KBM-7 (cell line): ENCODE measurements at regions not wholly inside any gene's neighbourhood (a gene's known extent, or its start where the extent isn't known, plus 50 kb on each side); places are given as distances from the start of the nearest gene placed in this dataset.
A peak's percentile ranks its signal among the peaks of the same experiment; 100 is the strongest.
"Not testable (repeated sequence)": the region's sequence is repeated elsewhere in the genome, so short reads cannot be mapped to it uniquely, and the experiment has no call there.

Experiments
- DNase-seq: peaks from one replicate; pipeline ENCODE4 v3.0.0-alpha.2; 2015
- in situ Hi-C: fragments of 300-500 bp; cut with MboI; formaldehyde crosslinking; loops from 2 replicates; pipeline ENCODE4 v1.14.3; 2020; ENCODE audit warnings: low sequenced_read_pairs, low pct_unique_long_range_greater_than_20kb, mixed read lengths

GRCh38 chr3:144737281-144737680 lies 765.7 kb downstream of the DIPK2A start:
- in situ Hi-C loops = no loop called here
- no peak for DNase-seq

- no peak for DNase-seq
- in situ Hi-C loops = no loop called here
These were observed 771.6 kb downstream of the DIPK2A start for GRCh38 chr3:144743225-144743668.

GRCh38 chr3:144744473-144744872 lies 772.9 kb downstream of the DIPK2A start:
- in situ Hi-C loops = no loop called here
- no peak for DNase-seq

- no peak for DNase-seq
- in situ Hi-C loops = no loop called here
These were observed 775.0 kb downstream of the DIPK2A start for GRCh38 chr3:144746631-144747030.

- in situ Hi-C loops, DNase-seq: not testable (repeated sequence)
These were observed 778.1 kb downstream of the DIPK2A start for GRCh38 chr3:144749536-144750253.

- DNase-seq = no peak
- in situ Hi-C loops = no loop called here
These were observed 782.6 kb downstream of the DIPK2A start for GRCh38 chr3:144754076-144754783.

GRCh38 chr3:144756704-144757440 lies 785.2 kb downstream of the DIPK2A start:
- DNase-seq = no peak
- in situ Hi-C loops = no loop called here

GRCh38 chr3:144760831-144761230 lies 789.2 kb downstream of the DIPK2A start:
- in situ Hi-C loops = no loop called here
- DNase-seq = no peak

GRCh38 chr3:144762091-144762490 lies 790.5 kb downstream of the DIPK2A start:
- DNase-seq = no peak
- in situ Hi-C loops = no loop called here

GRCh38 chr3:144763878-144764454 lies 792.3 kb downstream of the DIPK2A start:
- in situ Hi-C loops = no loop called here
- DNase-seq = no peak

GRCh38 chr3:144770281-144770680 lies 798.7 kb downstream of the DIPK2A start:
- DNase-seq = no peak
- in situ Hi-C loops = no loop called here

GRCh38 chr3:144770915-144771351 lies 799.3 kb downstream of the DIPK2A start:
- in situ Hi-C loops = no loop called here
- peak; percentile 12 for DNase-seq

- no peak for DNase-seq
- in situ Hi-C loops = no loop called here
These were observed 799.8 kb downstream of the DIPK2A start for GRCh38 chr3:144771381-144771870.

- in situ Hi-C loops = no loop called here
These were observed 800.7 kb downstream of the DIPK2A start for GRCh38 chr3:144772372-144772771.

GRCh38 chr3:144773350-144773749 lies 801.7 kb downstream of the DIPK2A start:
- no peak for DNase-seq
- in situ Hi-C loops = no loop called here

More at GRCh38 chr3:144772372-144772771, 800.7 kb downstream of the DIPK2A start:
- no peak for DNase-seq

- no peak for DNase-seq
- in situ Hi-C loops = no loop called here
These were observed 803.3 kb downstream of the DIPK2A start for GRCh38 chr3:144774897-144775296.

GRCh38 chr3:144775551-144775950 lies 803.9 kb downstream of the DIPK2A start:
- DNase-seq = no peak
- in situ Hi-C loops = no loop called here

GRCh38 chr3:144777906-144778305 lies 806.3 kb downstream of the DIPK2A start:
- in situ Hi-C loops = no loop called here
- DNase-seq = no peak

- in situ Hi-C loops = no loop called here
- no peak for DNase-seq
These were observed 819.4 kb downstream of the DIPK2A start for GRCh38 chr3:144791034-144791433.
